CD4-positive, alpha-beta memory T cell (primary cell): ENCODE measurements at regions not wholly inside any gene's neighbourhood (a gene's known extent, or its start where the extent isn't known, plus 50 kb on each side); places are given as distances from the start of the nearest gene placed in this dataset.
A peak's percentile ranks its signal among the peaks of the same experiment; 100 is the strongest.

ENCODE experiments used
- CTCF ChIA-PET: fragments of 350-600 bp; sonication (Branson Sonifier 250); formaldehyde crosslinking; loops from one replicate; lab custom pipeline; 2021; ENCODE audit warnings: inconsistent platforms; ENCODE audit not compliant: partially characterized antibody; lab: Charles Lee
- POLR2A ChIA-PET: fragments of 350-600 bp; sonication (Branson Sonifier 250); formaldehyde crosslinking; loops from one replicate; lab custom pipeline; 2021; ENCODE audit not compliant: partially characterized antibody; lab: Charles Lee
- DNase-seq, 5 donors: peaks; one replicate each; pipeline versions ENCODE4 v3.0.0 to v3.0.0-alpha.2; 2020 to 2022; ENCODE audit warnings: mixed read lengths in 1 of 5
- H3K27ac ChIP-seq: one replicate; pipeline ENCODE4 v1.7.0; 2013; ENCODE audit warnings: low read depth, low read length
- H3K27me3 ChIP-seq: 2 replicates; pipeline ENCODE4 v1.7.0; 2013; ENCODE audit warnings: mild to moderate bottlenecking, low read length, moderate library complexity; ENCODE audit not compliant: insufficient read depth
- H3K36me3 ChIP-seq: 2 replicates; pipeline ENCODE4 v1.7.0; 2013; ENCODE audit warnings: mild to moderate bottlenecking, low read length, moderate library complexity; ENCODE audit not compliant: insufficient read depth
- H3K4me1 ChIP-seq: 2 replicates; pipeline ENCODE4 v1.7.0; 2013; ENCODE audit warnings: mild to moderate bottlenecking, low read length, moderate library complexity; ENCODE audit not compliant: insufficient read depth
- H3K4me3 ChIP-seq, 2 donors: one replicate each; pipeline ENCODE4 v1.7.0; 2013; ENCODE audit warnings: low read length in 2 of 2, mild to moderate bottlenecking in 1 of 2
- H3K9me3 ChIP-seq, 2 donors: one replicate each; pipeline ENCODE4 v1.7.0; 2013; ENCODE audit warnings: low read length in 2 of 2, control low read depth in 1 of 2; ENCODE audit not compliant: control insufficient read depth in 1 of 2
- H3K27ac Mint-ChIP-seq, 7 donors: one replicate each; pipeline ENCODE4 v1.8.0; 2020 to 2021; ENCODE audit warnings: mixed read lengths in 7 of 7, mild to moderate bottlenecking in 6 of 7, inconsistent platforms in 3 of 7, moderate library complexity in 3 of 7
- H3K27me3 Mint-ChIP-seq, 2 donors: one replicate each; pipeline ENCODE4 v1.8.0; 2020 to 2021; ENCODE audit warnings: mixed read lengths in 2 of 2
- H3K36me3 Mint-ChIP-seq, 2 donors: one replicate each; pipeline ENCODE4 v1.8.0; 2020 to 2021; ENCODE audit warnings: mixed read lengths in 2 of 2, inconsistent platforms in 1 of 2, mild to moderate bottlenecking in 1 of 2
- H3K4me1 Mint-ChIP-seq, 4 donors: one replicate each; pipeline ENCODE4 v1.8.0; 2020 to 2021; ENCODE audit warnings: mixed read lengths in 4 of 4, mild to moderate bottlenecking in 1 of 4
- H3K4me3 Mint-ChIP-seq, 8 donors: one replicate each; pipeline ENCODE4 v1.8.0; 2020 to 2021; ENCODE audit warnings: mixed read lengths in 8 of 8, mild to moderate bottlenecking in 7 of 8, moderate library complexity in 6 of 8, inconsistent platforms in 3 of 8
- H3K9me3 Mint-ChIP-seq, 8 donors: one replicate each; pipeline ENCODE4 v1.8.0; 2020 to 2021; ENCODE audit warnings: mixed read lengths in 8 of 8, mild to moderate bottlenecking in 5 of 8, inconsistent platforms in 3 of 8, moderate library complexity in 1 of 8
- intact Hi-C: fragments of 100-400 bp; cut with micrococcal nuclease; formaldehyde crosslinking; loops from one replicate; pipeline ENCODE4 v1.15.1; 2023

DNA sequence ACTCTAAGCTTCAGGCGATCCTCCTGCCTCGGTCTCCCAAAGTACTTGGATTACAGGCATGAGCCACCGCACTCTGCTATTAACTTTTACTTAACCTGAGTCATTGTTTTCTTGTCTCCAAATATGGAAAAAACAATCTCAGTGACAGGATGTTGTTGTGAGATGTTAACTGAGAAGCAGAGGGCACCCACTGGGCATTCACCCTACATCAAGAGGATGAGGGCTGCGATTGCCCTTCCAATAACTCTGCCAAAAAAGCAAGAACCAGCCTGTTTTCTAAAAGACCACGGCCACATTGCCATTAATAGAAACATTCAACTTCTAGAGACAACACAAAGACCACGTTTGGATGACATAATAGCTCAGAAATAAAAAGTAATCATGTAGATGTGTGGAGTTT, 107.6 kb upstream of the SGK1 start:
- no peaks in the 10 kb centered on the region for H3K4me1 ChIP-seq
- POLR2A ChIA-PET, result no interaction called here
- intact Hi-C loops, result no loop called here
- no peaks in the 10 kb centered on the region for H3K9me3 ChIP-seq
- Mint-ChIP-seq H3K27ac (no peak overlapping the region), H3K4me3 (no peak overlapping the region), H3K36me3 (no peaks in the 10 kb centered on the region), H3K9me3 (peaks cover 0 to 4% (median 0%) of the 10 kb centered on the region in 8 donors), H3K27me3 (no peaks in the 10 kb centered on the region), H3K4me1 (peaks cover 2 to 5% (median 4%) of the 10 kb centered on the region in 4 donors)
- no peaks in the 10 kb centered on the region for H3K36me3 ChIP-seq
- H3K27ac ChIP-seq, result no peak overlapping the region
- no peak for DNase-seq
- no peak overlapping the region for H3K4me3 ChIP-seq
- CTCF ChIA-PET, result no interaction called here
- H3K27me3 ChIP-seq, result no peaks in the 10 kb centered on the region

DNA sequence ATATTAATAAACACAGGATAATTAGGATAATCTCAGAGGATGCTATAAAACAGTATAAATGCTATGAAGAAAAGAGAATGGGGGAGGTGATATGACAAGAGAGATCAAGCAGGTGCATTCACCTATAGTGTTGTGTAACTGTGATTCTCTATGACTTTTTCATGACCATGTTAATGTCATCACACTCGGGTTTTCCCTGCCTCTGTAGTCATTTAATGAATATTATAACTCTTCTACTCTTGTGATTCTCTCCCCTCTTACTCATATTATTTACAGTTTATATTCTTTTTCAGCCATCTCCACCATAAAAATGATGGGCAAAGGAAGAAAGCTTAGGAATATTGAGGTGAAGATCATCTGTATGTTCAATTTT, 106.9 kb upstream of the SGK1 start:
- no peak overlapping the region for H3K4me3 ChIP-seq
- DNase-seq, result no peak

DNA sequence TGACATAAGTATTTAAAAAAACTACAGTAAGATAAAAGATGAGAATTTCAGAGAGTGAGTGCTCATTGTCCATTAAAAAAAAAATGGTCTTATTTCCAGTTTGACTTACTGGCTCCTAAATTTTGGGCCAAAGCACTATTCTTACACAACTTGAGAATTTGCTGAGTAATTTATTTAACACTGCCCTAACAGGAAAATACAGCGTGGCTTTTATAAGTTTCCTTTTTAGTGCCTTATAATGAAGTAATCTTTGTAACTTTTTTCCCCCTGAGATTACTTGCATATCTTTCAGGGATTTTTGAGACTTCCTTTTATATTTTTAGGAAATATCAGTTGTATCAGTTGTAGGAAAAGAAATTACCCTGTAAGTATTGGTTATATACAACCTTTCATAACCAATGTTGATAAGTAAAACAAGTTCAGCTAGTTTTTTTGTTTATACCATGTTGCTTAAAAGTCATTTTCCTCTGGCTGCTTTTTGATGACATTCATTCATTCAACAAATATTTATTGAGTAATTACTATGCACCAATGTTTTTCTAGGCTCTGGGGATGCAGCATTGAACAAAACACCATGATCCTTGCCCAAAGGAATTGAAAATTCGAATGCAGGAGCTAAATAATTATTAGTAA, 106.4 kb upstream of the SGK1 start:
- intact Hi-C loops, result no loop called here
- H3K27ac ChIP-seq, result no peak overlapping the region
- no peaks in the 10 kb centered on the region for H3K27me3 ChIP-seq
- DNase-seq, result no peak
- peaks cover 2 to 5% (median 4%) of the 10 kb centered on the region in 4 donors for H3K4me1 Mint-ChIP-seq
- H3K36me3 Mint-ChIP-seq, result no peaks in the 10 kb centered on the region
- H3K27me3 Mint-ChIP-seq, result no peaks in the 10 kb centered on the region
- H3K9me3 Mint-ChIP-seq, result peaks cover 0 to 4% (median 0%) of the 10 kb centered on the region in 8 donors
- H3K9me3 ChIP-seq, result no peaks in the 10 kb centered on the region
- H3K36me3 ChIP-seq, result no peaks in the 10 kb centered on the region
- no peak overlapping the region for H3K27ac Mint-ChIP-seq
- CTCF ChIA-PET, result no interaction called here
- POLR2A ChIA-PET, result no interaction called here
- H3K4me3 ChIP-seq, result no peak overlapping the region
- no peak overlapping the region for H3K4me3 Mint-ChIP-seq
- H3K4me1 ChIP-seq, result no peaks in the 10 kb centered on the region

More for the DNA sequence above, 106.9 kb upstream of the SGK1 start:
- Histone ChIP-seq H3K4me1 (no peaks in the 10 kb centered on the region), H3K27me3 (no peaks in the 10 kb centered on the region), H3K27ac (no peak overlapping the region), H3K9me3 (no peaks in the 10 kb centered on the region), H3K36me3 (no peaks in the 10 kb centered on the region)
- no peak overlapping the region for H3K4me3 Mint-ChIP-seq
- H3K9me3 Mint-ChIP-seq, result peaks cover 0 to 4% (median 0%) of the 10 kb centered on the region in 8 donors
- CTCF ChIA-PET, result no interaction called here
- intact Hi-C loops, result no loop called here
- no peaks in the 10 kb centered on the region for H3K36me3 Mint-ChIP-seq
- POLR2A ChIA-PET, result no interaction called here
- H3K27ac Mint-ChIP-seq, result no peak overlapping the region
- peaks cover 2 to 5% (median 4%) of the 10 kb centered on the region in 4 donors for H3K4me1 Mint-ChIP-seq
- H3K27me3 Mint-ChIP-seq, result no peaks in the 10 kb centered on the region

DNA sequence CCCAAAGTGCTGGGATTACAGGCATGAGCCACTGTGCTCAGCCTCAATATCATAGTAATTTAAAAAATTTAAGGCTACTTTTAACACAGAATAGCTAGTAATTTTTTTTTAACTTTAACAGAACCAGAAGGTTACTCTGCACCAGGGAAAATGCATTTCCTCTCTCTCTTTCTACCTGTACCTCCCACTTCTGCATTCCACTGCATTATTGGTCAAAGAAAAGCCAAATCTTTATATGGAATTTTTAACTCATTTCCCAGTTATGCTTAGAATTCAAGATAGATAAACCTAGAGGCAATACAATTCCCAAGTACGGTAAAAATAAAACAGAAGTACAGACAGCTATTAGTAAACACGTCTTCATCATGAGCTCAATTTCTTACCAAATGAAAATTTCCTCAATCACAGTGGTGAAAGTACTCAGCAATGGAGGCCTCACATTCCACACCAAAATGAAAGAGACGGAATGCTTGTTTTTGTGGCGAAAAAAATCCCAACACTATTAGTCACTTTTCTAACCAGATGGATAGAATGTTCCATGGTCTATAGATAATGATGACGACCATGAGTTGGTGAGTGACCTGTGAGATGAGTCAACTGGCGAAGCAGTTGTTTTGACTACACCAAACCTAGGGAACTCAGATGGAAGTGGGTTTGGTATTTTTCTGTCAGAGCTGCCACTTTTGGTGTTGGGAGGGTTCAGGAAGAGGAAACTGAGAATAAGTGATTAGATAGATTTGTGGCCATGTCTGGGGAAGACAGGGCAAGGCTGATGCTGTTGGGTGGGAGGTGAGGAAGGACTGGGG, 104.7 kb upstream of the SGK1 start:
- Mint-ChIP-seq H3K4me1 (peaks cover 2 to 5% (median 4%) of the 10 kb centered on the region in 4 donors), H3K36me3 (no peaks in the 10 kb centered on the region), H3K9me3 (peaks cover 0 to 2% (median 0%) of the 10 kb centered on the region in 8 donors), H3K4me3 (peak overlapping the region in 1 of 8 donors; percentile 10), H3K27me3 (peaks cover 0 to 1% of the 10 kb centered on the region in 2 donors), H3K27ac (peak overlapping the region in 2 of 7 donors; percentile 11 to 42)
- ChIA-PET POLR2A (no interaction called here), CTCF (no interaction called here)
- DNase-seq, result no peak
- H3K4me1 ChIP-seq, result no peaks in the 10 kb centered on the region
- no peaks in the 10 kb centered on the region for H3K27me3 ChIP-seq
- no peaks in the 10 kb centered on the region for H3K36me3 ChIP-seq
- no peaks in the 10 kb centered on the region for H3K9me3 ChIP-seq
- no peak overlapping the region for H3K27ac ChIP-seq
- H3K4me3 ChIP-seq, result no peak overlapping the region
- intact Hi-C loops, result no loop called here

DNA sequence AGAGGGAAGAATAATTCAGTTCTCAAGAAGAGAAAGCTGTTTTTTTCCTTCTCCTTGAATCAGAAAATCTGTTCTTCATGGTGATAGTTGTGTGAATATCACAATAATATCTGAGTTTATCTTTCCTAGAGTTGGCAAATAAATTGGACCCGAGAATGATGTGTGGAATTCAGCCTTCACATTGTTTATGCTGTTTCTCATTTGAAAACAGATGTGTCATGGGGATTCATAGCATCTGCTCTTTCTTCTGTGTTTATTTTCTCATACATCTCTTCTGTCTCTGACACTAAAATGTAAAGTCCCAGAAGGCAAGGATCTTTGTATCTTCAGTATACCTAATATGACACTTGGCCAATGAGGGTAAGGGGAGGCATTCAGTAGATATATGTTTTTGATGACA, 103.6 kb upstream of the SGK1 start:
- ChIA-PET CTCF (no interaction called here), POLR2A (no interaction called here)
- Mint-ChIP-seq H3K36me3 (no peaks in the 10 kb centered on the region), H3K4me3 (no peak overlapping the region), H3K4me1 (peaks cover 2 to 5% (median 3%) of the 10 kb centered on the region in 4 donors), H3K27me3 (peaks cover 0 to 1% of the 10 kb centered on the region in 2 donors), H3K27ac (no peak overlapping the region), H3K9me3 (peaks cover 0 to 2% (median 0%) of the 10 kb centered on the region in 8 donors)
- DNase-seq, result no peak
- no peak overlapping the region for H3K27ac ChIP-seq
- no peaks in the 10 kb centered on the region for H3K27me3 ChIP-seq
- intact Hi-C loops, result no loop called here
- H3K4me1 ChIP-seq, result no peaks in the 10 kb centered on the region
- no peaks in the 10 kb centered on the region for H3K36me3 ChIP-seq
- no peak overlapping the region for H3K4me3 ChIP-seq
- no peaks in the 10 kb centered on the region for H3K9me3 ChIP-seq

DNA sequence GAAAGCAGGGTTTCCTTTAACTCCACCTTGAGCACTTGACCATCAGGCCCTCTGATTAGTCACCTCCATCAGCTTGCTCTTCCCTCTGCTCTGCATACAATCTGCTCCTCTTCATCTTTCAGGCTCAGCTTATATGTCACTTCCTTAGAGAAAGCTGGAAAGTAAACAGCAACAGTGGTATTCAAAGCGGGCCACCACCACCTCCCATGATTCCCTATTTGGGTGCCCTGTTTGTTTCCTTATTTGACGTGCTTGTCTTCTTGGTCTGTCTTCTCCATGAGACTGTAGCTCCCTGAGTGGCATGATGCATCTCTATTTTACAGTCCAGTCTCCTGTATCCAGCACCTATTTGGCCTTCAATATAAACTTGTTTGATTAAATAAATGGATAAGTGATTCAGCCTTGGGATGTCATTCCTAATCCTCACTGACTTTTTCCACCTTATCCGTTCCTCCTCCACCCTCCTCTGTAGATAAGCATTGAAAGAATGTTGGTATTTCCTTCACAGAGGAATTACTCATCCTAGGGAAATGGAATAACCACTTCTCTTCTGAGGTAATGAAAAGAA, 102.8 kb upstream of the SGK1 start:
- CTCF ChIA-PET, result no interaction called here
- POLR2A ChIA-PET, result no interaction called here

DNA sequence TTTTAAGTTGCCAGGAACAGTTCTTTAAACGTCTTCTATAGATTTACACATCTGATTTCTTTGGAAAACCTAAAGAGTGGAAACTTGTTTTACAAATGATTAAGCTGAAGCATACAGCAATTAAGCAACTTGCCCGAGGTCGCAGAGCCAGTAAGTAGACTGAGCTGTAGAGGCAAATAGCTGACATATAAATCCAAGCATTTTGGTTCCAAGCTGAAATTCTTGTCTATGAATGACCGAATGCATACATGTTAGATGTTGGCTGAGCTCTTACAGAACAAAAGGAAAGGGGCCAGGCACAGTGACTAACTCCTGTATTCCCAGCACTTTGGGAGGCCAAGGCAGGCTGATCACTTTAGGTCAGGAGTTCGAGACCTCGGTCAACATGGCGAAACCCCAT, 101.8 kb upstream of the SGK1 start:
- Mint-ChIP-seq H3K36me3 (no peaks in the 10 kb centered on the region), H3K4me1 (peaks cover 0 to 5% (median 0%) of the 10 kb centered on the region in 4 donors), H3K9me3 (peaks cover 0 to 2% (median 0%) of the 10 kb centered on the region in 8 donors), H3K27me3 (peaks cover 0 to 1% of the 10 kb centered on the region in 2 donors), H3K27ac (no peak overlapping the region), H3K4me3 (no peak overlapping the region)
- no peak for DNase-seq
- no peaks in the 10 kb centered on the region for H3K27me3 ChIP-seq
- no peaks in the 10 kb centered on the region for H3K4me1 ChIP-seq
- no peak overlapping the region for H3K4me3 ChIP-seq
- intact Hi-C loops, result no loop called here
- ChIA-PET CTCF (no interaction called here), POLR2A (no interaction called here)
- H3K9me3 ChIP-seq, result no peaks in the 10 kb centered on the region
- no peak overlapping the region for H3K27ac ChIP-seq
- H3K36me3 ChIP-seq, result no peaks in the 10 kb centered on the region

More for the DNA sequence above, 102.8 kb upstream of the SGK1 start:
- Histone ChIP-seq H3K4me1 (no peaks in the 10 kb centered on the region), H3K9me3 (no peaks in the 10 kb centered on the region), H3K4me3 (no peak overlapping the region), H3K27ac (no peak overlapping the region), H3K27me3 (no peaks in the 10 kb centered on the region), H3K36me3 (no peaks in the 10 kb centered on the region)
- no peak for DNase-seq
- intact Hi-C loops, result no loop called here
- Mint-ChIP-seq H3K36me3 (no peaks in the 10 kb centered on the region), H3K27ac (no peak overlapping the region), H3K27me3 (peaks cover 0 to 1% of the 10 kb centered on the region in 2 donors), H3K4me3 (no peak overlapping the region), H3K9me3 (peaks cover 0 to 2% (median 0%) of the 10 kb centered on the region in 8 donors), H3K4me1 (peaks cover 0 to 5% (median 1%) of the 10 kb centered on the region in 4 donors)
